ENCODE measurements at regions not wholly inside any gene's neighbourhood (a gene's known extent, or its start where the extent isn't known, plus 50 kb on each side); places are given as distances from the start of the nearest gene placed in this dataset.
"Not testable (repeated sequence)": the region's sequence is repeated elsewhere in the genome, so short reads cannot be mapped to it uniquely, and the experiment has no call there.

DNA sequence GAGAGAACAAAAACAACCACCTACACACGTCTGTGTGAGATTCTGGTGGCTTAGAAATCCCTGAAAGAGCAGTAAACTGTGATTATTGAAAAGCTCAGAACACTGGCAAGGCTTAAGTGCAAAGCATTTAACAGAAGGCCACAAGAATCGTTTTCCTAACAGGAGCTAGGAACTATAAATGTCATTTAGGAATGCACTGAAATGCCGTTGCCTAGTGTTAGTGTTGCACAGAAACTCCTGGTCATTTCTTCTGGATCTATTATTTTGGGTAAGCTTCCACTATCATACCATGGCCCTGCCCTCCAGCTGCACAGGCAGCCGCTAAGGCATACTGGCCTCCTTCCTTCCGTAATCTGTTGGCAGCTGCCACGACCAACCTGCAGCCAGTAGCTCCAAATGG is 923.2 kb downstream of the NLGN4X start:
- no peak for DNase-seq (ENCODE audit: low spot score)

DNA sequence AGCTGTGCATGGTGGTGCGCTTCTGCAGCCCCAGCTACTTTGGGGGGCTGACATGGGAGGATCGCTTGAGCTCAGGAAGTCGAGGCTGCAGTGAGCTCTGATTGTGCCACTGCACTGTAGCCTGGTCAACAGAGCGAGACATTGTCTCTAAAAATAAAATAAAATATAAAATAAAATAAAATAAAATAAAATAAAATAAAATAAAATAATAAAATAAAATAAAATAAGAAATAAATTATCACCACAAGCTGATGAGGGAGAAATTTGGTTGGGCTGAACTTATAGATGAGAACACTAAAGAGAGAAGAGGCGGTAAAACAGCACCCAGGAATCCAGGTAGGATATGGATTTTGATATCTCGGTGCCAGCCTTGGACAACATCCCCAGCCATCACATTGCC is 933.7 kb downstream of the NLGN4X start:
- no peak for DNase-seq (ENCODE audit: low spot score)

DNA sequence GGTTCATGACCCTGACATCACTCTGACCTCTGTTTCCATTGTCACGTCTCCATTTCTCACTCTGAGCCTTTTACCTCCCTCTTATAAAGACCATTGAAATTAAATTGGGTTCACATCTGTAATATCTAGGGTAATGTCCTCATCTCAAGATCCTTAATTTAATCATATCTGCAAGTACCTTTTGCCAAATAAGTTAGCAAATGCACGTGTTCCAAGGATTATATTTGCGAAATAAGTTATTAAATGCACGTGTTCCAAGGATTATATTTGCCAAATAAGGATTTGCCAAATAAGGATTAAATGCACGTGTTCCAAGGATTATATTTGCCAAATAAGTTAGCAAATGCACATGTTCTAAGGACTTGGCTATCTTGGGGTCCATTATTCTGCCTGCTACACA is 938.0 kb downstream of the NLGN4X start:
- no peak for DNase-seq (ENCODE audit: low spot score)

- not testable (repeated sequence) for DNase-seq (ENCODE audit: low spot score)
These were observed 938.7 kb downstream of the NLGN4X start for GRCh38 chrX:5289949-5290348.

DNA sequence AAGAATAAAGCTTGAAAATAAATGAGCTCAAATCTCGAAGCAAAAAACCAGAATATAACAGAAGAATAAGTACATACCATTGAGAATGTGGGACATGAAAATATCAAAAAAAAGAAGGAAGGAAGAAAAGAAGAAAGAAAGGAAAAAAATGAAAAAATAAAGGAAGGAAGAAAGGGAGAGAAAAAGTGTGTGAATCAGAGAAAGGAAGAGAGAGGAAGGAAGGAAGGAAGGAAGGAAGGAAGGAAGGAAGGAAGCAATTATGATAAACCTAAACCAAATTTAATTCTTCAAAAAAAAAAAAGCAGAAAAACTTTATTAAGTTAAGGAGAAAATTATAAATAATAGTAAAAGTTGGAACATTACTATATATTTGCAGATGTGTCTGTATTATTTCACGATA is 949.8 kb downstream of the NLGN4X start:
- DNase-seq (ENCODE audit: low spot score) = no peak

GRCh38 chrX:5265324-5265850 is 963.3 kb downstream of the NLGN4X start:
- no peak for DNase-seq (ENCODE audit: low spot score)

GRCh38 chrX:5250106-5250505 is 978.6 kb downstream of the NLGN4X start:
- DNase-seq (ENCODE audit: low spot score) = no peak

- DNase-seq (ENCODE audit: low spot score) = no peak
These were observed 986.4 kb downstream of the NLGN4X start for GRCh38 chrX:5242091-5242790.

DNA sequence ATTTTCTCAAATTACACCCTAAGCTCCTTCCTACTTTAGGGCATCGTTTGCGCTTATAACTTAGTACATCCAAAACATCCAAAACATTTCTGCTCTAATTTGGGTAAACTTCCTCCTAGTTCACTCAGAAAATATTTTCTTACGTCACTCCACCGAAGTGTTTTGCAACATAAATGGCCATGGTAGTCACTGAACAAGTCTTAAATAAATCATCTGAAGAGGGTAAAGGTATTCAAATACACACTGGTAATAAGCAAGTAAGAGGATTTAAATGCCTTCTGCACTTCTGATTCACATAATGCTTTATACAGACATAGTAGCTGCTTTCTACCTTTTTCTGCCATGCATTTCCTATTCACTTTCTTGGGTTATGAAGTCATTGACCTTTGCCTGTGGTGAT is 991.9 kb downstream of the NLGN4X start:
- DNase-seq (ENCODE audit: low spot score) = no peak

DNA sequence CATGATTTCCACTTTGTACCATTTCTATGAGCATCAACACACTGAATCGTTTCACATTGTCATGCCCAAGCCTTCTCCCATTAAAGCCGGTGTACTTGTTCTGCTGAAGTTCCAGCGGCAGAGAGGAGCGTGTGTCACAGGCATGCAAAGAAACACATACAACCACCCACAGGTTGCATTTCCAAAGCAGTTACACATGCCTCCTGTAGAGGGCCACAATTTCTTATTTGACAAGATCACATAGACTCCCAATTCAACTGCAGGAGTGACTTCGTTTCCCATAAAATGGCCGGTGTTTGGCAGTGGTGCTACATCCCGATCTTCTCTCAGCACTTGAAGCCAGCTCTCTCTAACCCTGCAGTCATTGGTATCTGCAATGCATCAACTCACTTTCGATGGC is 992.6 kb downstream of the NLGN4X start:
- peak; percentile 1 for DNase-seq (ENCODE audit: low spot score)

DNA sequence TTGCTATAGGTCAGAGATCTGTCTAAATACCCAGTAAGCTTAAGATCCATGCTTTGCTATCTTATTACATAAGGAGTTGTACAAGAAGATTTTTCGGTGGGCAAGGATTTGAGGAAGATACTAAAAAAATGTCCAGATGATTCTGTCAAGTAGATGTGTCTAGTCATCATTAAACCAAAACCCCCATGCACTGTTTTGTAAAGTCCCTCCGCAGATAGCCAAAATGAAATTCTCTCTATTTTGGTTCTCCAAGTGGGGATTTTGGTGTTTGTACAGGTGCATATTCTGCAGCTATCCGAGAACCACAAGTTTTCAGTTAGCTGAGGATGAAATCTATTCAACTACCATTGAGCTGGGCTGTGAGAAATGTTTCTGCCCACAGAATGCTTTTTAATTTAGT is 994.8 kb downstream of the NLGN4X start:
- no peak for DNase-seq (ENCODE audit: low spot score)

- no peak for DNase-seq (ENCODE audit: low spot score)
These were observed 1008.2 kb downstream of the NLGN4X start for GRCh38 chrX:5220421-5220820.

- DNase-seq (ENCODE audit: low spot score) = no peak
These were observed 1033.9 kb downstream of the NLGN4X start for GRCh38 chrX:5194806-5195205.

DNA sequence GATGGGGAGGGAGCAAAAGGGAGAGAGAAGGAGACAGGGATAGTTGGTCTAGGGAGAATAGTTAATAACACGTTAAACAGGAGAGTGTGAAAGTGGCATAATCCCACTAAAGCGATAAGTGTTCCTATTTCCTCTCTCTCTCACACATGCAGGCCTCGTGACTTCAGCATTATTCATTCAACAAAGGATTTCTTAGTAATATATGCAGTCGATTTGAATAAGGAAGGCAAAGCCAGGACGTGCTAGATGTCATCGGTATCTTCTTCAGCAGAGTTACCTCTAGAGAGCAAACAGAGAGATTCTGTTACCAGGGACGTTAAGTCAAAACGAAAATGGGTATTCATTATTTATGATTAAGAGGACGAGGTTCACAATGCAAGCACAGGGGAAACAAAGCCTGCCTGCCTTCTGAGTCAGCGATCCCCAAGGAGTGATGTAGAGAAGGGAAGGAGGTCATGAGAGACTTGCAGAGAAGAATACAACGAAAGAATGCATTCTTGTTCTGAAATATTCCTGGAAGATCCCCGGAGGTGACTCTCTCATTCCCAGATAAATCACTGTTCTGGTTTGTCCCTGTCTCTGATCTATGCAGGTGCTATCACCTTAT is 1048.4 kb downstream of the NLGN4X start:
- DNase-seq (ENCODE audit: low spot score) = no peak

- DNase-seq (ENCODE audit: low spot score) = no peak
These were observed 1051.9 kb downstream of the NLGN4X start for GRCh38 chrX:5176766-5177165.

DNA sequence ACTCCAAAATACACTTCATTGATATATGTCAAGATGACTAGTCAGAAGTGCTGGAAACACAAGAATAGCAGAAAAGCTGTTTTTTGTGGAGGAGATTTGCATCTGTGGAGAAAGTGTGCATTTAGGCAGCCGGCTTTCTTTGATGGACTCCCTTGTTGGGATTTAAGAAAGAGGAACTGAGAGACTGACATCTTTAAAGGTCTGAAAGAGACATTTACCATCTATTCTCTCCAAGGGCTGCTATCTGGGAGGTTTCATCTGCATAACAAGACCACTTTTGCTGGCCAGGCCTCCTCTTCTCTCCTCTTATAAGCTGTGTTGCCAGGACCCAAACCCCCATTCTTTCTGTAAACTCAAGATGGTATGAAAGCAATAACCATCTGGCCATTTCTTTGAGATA is 1065.0 kb downstream of the NLGN4X start:
- DNase-seq (ENCODE audit: low spot score) = no peak

DNA sequence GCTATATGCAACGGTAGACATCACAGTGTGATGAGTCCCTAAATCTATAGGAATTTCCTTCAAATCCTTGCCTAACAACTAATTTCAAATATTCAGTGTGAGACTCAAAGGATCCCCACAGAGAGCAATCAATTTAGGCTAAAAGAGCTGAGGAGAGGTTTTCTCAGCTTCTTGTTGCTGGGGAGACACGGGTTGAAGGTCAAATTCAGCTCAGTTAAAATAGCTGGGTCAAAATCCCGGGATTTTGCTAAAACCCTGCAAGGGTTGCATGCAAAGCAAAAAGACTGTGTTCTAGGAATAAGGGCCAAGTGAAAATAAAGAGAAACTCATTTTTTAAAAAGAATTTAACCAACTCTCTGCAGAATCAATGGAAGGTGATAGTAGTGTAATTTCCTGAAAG is 1073.4 kb downstream of the NLGN4X start:
- DNase-seq (ENCODE audit: low spot score) = no peak

GRCh38 chrX:5145957-5146356 is 1082.7 kb downstream of the NLGN4X start:
- DNase-seq (ENCODE audit: low spot score) = no peak

- no peak for DNase-seq (ENCODE audit: low spot score)
These were observed 1086.0 kb downstream of the NLGN4X start for GRCh38 chrX:5142644-5143043.

GRCh38 chrX:5122181-5122678 is 1106.4 kb downstream of the NLGN4X start:
- no peak for DNase-seq (ENCODE audit: low spot score)

GRCh38 chrX:5117816-5118215 is 1110.9 kb downstream of the NLGN4X start:
- no peak for DNase-seq (ENCODE audit: low spot score)

GRCh38 chrX:5113128-5113527 is 1115.5 kb downstream of the NLGN4X start:
- peak; percentile 20 for DNase-seq (ENCODE audit: low spot score)

DNA sequence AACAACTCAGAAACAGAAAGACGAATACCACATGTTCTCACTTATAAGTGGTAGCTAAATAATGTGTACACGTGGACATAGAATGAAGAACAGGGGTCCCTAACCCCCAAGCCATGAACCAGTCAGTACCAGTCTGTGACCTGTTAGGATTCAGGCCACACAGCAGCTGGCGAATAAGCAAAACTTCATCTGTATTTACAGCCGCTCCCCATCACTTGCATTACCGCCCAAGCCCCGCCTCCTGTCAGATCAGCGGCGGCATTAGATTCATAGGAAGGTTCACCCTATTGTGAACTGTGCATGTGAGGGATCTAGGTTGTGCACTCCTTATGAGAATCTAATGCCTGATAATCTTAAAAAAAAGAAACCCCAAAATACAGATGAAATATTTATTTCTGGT is 1128.7 kb downstream of the NLGN4X start:
- no peak for DNase-seq (ENCODE audit: low spot score)

GRCh38 chrX:5086388-5086787 is 1142.3 kb downstream of the NLGN4X start:
- DNase-seq (ENCODE audit: low spot score) = no peak
